ENCODE measurements at regions not wholly inside any gene's neighbourhood (a gene's known extent, or its start where the extent isn't known, plus 50 kb on each side); places are given as distances from the start of the nearest gene placed in this dataset.

- no peak for TF ChIP-seq CTCF (IDR thresholded peaks at IDR 0.05; ENCODE audit: insufficient read depth, low read length, poor library complexity, severe bottlenecking)
- H3K36me3 ChIP-seq (ENCODE audit: control insufficient read depth, insufficient read depth, low read length), result no peaks in the 10 kb centered on the region
- no peak for DNase-seq (ENCODE audit: extremely low read depth, insufficient read length)
- H3K27me3 ChIP-seq (replicated peaks; ENCODE audit: control insufficient read depth, insufficient read depth, low read length), result no peaks in the 10 kb centered on the region
- H3K4me3 ChIP-seq (replicated peaks; ENCODE audit: low read depth, low read length), result no peak overlapping the region
Observed at GRCh38 chr3:71964170-71964569, 179.2 kb upstream of the PROK2 start.

GRCh38 chr3:71962561-71963240 lies 177.8 kb upstream of the PROK2 start:
- Histone ChIP-seq H3K27me3 (replicated peaks; ENCODE audit: control insufficient read depth, insufficient read depth, low read length) (no peaks in the 10 kb centered on the region), H3K4me3 (replicated peaks; ENCODE audit: low read depth, low read length) (no peak overlapping the region), H3K36me3 (ENCODE audit: control insufficient read depth, insufficient read depth, low read length) (no peaks in the 10 kb centered on the region)
- TF ChIP-seq CTCF (IDR thresholded peaks at IDR 0.05; ENCODE audit: insufficient read depth, low read length, poor library complexity, severe bottlenecking), result no peak
- DNase-seq (ENCODE audit: extremely low read depth, insufficient read length), result no peak

- TF ChIP-seq CTCF (IDR thresholded peaks at IDR 0.05; ENCODE audit: insufficient read depth, low read length, poor library complexity, severe bottlenecking), result no peak
- no peaks in the 10 kb centered on the region for H3K27me3 ChIP-seq (replicated peaks; ENCODE audit: control insufficient read depth, insufficient read depth, low read length)
- DNase-seq (ENCODE audit: extremely low read depth, insufficient read length), result no peak
- H3K36me3 ChIP-seq (ENCODE audit: control insufficient read depth, insufficient read depth, low read length), result no peaks in the 10 kb centered on the region
- H3K4me3 ChIP-seq (replicated peaks; ENCODE audit: low read depth, low read length), result no peak overlapping the region
Observed at GRCh38 chr3:71961891-71962290, 176.9 kb upstream of the PROK2 start.

DNA sequence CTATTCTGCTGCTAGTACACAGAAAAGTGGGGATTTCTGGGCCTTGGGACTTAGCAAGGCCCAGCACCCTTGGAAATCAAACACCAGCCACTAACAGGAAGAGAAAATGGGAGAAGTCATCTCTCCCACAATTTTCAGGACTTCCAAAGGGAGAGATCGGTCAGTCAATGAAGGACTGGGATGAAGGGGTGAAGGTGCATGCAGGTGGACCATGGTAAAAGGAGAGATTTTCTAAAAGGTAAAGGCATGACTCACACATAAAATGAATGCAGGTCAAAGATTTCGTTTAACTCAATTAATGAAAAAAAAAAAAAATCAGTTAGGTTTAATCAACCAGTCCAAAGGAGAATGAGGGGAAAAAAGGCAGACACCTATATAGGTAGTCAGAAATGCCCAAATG lies 176.4 kb upstream of the PROK2 start:
- TF ChIP-seq CTCF (IDR thresholded peaks at IDR 0.05; ENCODE audit: insufficient read depth, low read length, poor library complexity, severe bottlenecking), result no peak
- Histone ChIP-seq H3K27me3 (replicated peaks; ENCODE audit: control insufficient read depth, insufficient read depth, low read length) (no peaks in the 10 kb centered on the region), H3K4me3 (replicated peaks; ENCODE audit: low read depth, low read length) (no peak overlapping the region), H3K36me3 (ENCODE audit: control insufficient read depth, insufficient read depth, low read length) (no peaks in the 10 kb centered on the region)
- no peak for DNase-seq (ENCODE audit: extremely low read depth, insufficient read length)

- H3K4me3 ChIP-seq (replicated peaks; ENCODE audit: low read depth, low read length), result no peak overlapping the region
- no peaks in the 10 kb centered on the region for H3K36me3 ChIP-seq (ENCODE audit: control insufficient read depth, insufficient read depth, low read length)
- DNase-seq (ENCODE audit: extremely low read depth, insufficient read length), result no peak
- TF ChIP-seq CTCF (IDR thresholded peaks at IDR 0.05; ENCODE audit: insufficient read depth, low read length, poor library complexity, severe bottlenecking), result no peak
- H3K27me3 ChIP-seq (replicated peaks; ENCODE audit: control insufficient read depth, insufficient read depth, low read length), result no peaks in the 10 kb centered on the region
Observed at GRCh38 chr3:71958533-71958932, 173.6 kb upstream of the PROK2 start.

- no peak for DNase-seq (ENCODE audit: extremely low read depth, insufficient read length)
- no peaks in the 10 kb centered on the region for H3K36me3 ChIP-seq (ENCODE audit: control insufficient read depth, insufficient read depth, low read length)
- no peak for TF ChIP-seq CTCF (IDR thresholded peaks at IDR 0.05; ENCODE audit: insufficient read depth, low read length, poor library complexity, severe bottlenecking)
- no peaks in the 10 kb centered on the region for H3K27me3 ChIP-seq (replicated peaks; ENCODE audit: control insufficient read depth, insufficient read depth, low read length)
- no peak overlapping the region for H3K4me3 ChIP-seq (replicated peaks; ENCODE audit: low read depth, low read length)
Observed at GRCh38 chr3:71956716-71957115, 171.8 kb upstream of the PROK2 start.
